Stimulated activated CD4-positive, alpha-beta T cell treated with anti-CD3 and anti-CD28 coated beads, Interleukin-15, amount 100 ng/mL, for 1 hour (primary cell): ENCODE measurements at regions not wholly inside any gene's neighbourhood (a gene's known extent, or its start where the extent isn't known, plus 50 kb on each side); places are given as distances from the start of the nearest gene placed in this dataset.

Source experiments
- DNase-seq, 2 donors: peaks; one replicate each; pipeline ENCODE4 v3.0.0-alpha.2; 2020; ENCODE audit warnings: low read depth in 1 of 2, low spot score in 1 of 2

DNA sequence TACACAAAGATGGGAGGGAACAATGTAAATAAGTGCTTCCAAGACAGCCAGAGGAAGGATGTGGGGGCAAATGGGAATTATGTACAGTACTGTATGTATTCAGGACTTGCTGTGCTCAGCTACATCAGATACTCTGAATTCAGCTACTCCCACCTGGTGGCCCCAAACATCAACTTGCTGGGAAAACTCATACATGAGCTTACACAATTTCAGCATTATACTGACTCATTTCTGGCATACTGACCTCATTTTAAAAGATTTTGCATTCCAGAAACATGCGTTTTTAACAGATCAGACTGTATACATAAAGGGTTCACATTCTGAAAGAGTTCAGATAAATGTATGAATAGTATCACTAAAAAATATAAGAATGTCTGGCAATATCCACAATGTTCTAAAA, 59.7 kb downstream of the GPX5 start:
- DNase-seq: no peak

DNA sequence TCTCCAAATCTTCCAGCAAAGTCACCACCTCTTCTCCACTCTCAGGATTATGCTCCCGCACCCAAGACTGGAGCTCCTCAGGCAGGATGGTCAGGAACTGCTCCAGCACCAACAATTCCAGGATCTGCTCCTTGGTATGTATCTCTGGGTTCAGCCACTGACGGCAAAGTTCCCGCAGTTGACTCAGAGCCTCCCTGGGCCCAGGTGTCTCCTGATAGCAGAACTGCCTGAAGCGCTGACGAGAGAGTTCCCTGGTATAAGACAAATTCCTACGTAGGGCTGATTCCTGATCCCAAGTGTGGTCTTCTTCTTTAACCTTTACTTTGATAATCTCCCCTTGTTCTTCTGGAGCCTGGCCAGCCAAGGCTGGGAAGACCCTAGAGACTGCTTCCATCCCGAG, 60.6 kb downstream of the GPX5 start:
- DNase-seq: no peak

DNA sequence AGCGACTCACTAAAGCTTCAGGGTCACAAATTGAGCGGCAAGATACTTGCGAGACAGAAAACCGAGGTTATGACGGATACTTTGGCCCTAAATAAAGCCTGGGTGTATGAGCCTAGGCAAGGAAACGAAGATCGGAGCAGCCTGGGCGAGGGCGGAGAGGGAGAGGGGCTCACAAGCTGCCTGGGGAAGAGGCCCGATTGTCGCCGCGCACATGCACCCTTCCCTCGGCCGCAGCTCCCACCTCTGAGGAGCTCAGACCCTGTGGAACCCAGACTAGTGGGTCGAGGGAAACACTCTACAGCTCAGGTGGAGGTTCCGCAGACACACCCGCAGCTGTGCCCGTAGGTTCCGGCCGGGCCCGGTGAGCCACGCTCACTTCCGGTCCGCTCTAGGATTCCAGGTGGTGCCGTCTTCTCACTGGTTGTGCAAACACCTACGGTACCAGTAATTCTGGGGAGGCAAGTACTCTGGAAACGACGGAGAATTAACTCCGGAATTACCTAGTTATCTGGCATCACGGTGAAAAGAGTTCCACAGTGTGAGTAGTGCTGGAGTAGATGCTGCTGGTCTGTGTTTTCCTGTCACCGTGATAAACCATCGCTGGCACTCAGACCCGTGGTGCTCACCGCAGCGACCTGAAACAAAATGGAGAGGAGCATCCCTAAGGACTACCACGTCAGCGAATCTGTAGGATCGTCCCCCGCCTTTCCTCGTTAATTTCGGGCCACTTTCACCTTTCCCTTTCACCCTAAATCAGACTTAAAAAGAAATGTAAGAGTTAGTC, 61.5 kb downstream of the GPX5 start:
- DNase-seq: peak; percentile 9 to 57

DNA sequence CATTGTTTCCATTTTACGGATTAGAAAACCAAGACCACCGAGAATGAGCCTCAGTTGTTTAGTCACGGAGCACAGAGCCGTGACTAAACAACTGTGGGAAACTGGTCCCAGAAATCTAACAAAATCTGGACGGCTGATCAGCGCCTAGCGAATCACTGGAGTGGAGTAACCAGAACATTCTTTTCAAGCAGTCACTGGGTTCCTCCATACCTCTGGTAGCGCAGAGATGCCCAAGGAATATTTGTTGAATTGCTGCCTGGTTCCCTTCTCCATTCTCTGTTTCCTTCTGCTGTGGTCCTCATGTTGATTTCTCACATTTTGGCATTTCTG, 62.0 kb downstream of the GPX5 start:
- no peak for DNase-seq

DNA sequence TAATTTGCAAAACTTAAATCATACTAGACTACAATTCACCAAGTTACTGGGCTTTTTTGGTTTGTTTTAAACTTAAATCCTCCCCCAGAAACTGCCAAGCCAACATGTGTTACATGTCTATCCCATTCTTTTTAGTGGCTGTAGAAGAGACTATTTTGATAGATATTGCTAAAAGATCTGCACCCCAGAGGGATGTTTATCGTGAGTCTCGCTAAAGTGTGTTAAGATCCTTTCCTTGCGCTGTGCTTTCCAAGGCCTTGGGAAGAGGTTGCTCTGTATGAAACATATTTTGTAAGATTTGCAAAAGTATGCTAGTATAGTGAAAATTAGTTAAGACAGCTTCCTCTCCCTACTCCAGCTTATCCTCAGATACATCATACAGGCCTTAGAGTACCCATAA, 63.0 kb downstream of the GPX5 start:
- no peak for DNase-seq

DNA sequence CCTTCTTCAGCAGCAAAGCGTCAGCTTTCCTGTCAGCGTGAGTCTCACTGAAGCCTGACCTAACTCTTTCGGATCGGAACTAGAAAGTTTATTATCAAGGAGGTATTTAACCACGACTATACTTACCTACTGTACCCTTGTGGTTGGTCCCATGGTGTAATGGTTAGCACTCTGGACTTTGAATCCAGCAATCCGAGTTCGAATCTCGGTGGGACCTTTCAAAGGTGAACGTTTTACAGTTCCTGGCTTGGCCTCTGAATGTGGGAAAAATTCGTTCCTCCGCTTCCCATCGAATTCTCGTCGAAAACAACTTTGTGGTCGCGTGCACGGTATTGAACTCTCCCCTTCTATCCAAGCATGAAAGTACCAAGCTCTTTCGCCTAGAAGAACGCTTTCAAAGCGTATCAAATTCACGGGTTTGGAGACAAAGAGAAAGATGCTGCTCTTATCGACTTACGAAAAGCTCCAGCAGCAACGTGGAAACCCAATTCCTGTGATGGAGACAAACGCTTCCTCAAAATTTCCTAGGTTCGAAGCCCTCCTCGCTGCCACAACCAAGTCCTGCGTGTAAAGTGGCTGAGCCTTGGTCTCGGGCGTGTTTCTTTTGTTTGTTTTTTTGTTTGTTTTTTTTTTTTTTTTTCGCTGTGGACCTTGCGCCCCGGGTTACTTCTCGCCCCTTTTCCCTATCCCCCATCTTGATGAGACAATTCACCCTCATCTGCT, 63.7 kb downstream of the GPX5 start:
- DNase-seq: peak in 1 of 2 donors; percentile 8

DNA sequence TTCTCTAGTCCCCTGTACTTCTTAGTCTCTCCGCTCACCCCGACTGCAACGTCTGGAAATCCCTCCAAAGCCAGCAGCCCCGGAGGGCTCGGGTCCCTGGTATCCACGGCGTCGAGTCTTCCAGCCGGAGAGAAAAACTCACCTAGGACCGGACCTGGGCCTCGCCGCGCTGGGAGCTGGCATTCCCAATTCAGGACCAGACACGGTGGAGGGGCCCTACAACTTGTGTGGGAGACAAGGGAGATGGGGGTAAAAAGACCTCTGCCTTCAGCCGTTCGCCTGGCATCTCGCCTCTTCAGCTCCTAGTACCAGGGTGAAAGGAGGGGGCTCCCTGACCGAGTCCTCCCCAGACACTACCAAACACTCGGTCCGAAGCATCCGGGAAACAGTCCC, 64.3 kb downstream of the GPX5 start:
- no peak for DNase-seq

DNA sequence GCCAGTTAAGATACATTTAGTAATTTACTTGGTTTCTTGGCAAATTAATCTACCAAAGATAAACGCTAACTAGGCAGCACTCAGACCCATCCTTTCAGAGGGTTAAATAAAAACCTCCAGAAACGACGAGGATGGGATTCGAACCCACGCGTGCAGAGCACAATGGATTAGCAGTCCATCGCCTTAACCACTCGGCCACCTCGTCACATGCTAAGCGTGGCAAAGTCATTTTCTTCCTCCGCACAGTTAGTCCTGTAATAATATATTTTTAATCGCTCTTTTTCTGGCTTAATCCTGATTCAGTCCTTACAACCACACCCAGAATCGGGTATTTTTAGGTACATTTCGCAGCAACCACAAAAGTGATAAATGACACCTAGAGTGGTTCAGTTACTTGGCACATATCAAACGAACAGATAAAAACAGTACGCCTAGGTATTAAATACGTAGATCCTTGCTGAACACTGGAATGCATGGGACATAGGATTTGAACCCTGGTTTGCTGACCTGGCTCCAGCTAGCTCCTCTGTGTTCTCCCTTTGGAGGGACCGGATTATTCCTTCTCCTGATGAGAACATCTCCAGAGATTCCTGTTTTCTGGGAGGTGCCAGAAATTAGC, 71.6 kb downstream of the GPX5 start:
- DNase-seq: peak in 1 of 2 donors; percentile 18

DNA sequence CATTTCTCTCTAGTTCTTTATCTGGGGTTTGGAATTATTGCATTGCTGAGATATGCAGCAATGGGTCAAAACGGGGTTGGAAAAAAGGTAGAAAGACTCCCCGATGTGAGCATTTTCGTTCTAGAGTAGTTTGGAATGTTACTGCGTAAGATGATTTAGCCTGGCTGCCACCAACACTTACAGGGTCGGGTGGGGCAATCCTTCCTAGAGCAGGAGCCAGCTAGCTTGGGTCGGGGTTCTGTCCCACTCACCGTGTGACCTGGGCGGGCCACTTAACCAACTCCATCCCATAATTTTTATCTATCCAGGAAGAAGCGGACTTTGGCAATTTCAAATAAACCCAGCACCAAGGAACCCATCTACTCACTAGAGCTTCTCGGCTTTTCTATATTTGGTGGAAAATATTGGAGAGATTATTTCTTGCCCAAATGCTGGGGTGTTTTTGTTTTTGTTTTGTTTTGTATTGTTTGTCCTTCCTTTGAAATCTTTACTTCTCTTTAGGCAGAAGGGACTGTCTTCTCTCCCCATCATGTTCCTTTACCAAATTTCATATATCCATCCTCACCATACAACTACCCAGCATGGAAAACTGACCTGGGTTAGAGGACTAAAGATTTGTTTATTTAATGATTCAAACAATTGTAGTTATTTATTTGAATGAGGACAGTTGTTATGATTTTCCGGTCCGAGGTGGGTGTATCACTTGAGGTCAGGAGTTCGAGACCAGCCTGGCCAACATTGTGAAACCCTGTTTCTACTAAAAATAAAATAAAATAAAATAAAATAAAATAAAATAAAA, 72.4 kb downstream of the GPX5 start:
- no peak for DNase-seq

DNA sequence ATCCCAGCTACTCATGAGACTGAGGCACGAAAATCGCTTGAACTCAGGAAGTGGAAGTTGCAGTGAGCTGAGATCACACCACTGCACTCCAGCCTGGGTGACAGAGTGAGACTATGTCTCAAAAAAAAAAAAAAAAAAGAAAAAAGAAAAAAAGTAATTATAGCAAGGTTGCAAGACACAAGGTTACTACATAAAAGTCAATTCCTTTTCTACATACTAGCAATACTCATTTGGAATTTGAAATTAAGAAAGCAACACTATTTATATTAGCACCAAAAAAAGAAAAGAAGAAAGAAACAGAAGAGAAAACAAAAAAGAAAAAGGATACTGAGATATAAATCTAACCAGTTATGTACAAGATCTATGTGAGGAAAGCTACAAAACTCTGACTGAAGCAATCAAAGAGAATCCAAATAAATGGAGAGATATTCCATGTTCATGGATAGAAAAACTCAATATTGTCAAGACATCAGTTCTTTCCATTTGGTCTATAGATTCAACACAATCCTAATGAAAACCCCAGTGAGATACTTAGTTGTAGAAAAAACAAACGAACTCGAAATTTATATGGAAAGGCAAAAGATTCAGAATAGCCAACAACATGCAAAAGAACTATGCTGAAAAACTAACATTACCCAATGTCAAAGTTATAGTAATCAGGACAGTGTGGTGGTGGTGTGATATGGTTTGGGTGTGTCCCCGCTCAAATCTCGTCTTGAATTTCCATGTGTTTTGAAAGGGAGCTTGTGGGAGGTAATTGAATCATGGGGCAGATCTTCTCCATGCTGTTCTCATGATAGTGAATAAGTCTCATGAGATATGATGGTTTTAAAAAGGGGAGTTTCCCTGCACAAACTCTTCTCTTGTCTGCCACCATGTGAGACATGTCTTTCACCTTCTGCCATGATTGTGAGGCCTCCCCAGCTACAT, 73.3 kb downstream of the GPX5 start:
- no peak for DNase-seq

DNA sequence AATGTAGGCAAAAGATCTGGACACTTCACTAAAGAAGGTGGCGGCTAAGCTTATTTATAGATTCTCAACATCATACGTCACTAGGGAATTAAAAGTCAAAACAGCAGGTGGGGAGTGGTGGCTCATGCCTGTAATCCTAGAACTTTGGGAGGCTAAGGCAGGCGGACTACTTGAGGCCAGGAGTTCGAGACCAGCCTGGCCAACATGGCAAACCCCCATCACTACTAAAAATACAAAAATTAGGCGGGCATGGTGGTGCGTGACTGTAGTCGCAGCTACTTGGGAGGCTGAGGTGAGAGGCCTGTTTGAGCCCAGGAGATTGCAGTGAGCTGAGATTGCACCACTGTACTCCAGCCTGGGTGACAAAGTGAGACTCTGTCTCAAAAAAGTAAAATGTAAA, 74.6 kb downstream of the GPX5 start:
- DNase-seq: no peak

DNA sequence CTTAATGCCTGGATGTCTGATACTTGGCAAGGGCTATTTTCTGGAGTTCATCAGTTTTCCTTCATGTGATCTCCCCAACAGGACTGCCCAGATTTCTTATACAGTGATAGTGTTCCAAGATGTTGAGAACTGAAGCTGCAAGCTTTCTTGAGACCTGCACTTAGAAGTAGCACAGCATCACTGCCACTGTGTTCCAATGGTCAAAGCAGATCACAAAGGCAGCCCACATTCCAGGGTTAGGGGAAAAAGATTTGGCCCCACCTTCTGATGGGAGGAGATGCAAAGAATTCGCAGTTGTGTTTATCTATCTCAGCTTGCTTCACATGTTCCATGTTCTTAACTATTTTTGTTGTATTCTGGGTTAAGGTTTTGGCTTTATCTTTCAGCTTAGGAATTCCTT, 78.2 kb downstream of the GPX5 start:
- DNase-seq: no peak

DNA sequence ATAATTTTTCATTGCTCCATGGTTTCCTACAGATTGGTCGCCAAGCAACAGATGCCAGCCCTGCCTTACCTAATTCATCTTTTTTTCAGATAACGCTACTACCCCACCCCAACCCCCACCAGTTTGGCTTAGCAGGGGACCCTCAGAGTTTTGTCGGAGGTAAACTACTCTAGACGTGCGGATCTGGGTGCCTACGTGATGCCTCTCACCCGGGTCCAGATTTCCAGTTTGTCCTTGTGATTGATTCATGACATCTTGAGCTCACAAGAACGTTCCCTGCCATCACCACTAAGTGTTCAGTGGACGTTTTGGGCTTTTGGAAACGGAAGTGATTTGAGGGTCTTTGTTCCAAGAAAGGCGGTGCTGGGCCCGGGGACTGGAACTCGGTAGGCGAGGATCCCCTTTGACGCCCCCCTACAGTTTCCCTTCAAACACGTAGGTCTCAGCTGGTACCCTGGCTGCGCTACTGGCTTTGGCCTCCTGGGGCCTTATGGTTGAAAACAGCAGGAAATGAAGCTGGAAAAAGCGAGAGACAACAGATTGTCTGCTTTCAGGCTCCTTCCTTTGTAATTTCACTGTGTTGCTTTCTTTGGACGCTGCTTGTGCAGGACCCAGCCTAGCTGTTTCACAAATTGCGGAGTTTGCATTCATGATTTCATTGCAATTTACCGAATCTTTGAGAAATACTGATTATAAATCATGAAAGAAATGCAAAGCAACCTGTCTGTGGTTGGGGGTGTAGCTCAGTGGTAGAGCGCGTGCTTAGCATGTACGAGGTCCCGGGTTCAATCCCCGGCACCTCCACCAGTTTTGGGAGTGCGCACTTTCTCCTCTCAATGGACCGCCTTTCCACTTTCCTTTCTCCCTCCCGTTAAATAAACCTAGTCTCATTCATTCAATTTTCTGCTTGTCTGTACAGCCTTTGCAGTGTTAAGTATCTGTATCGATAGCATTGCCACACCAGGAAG, 81.0 kb downstream of the GPX5 start:
- DNase-seq: peak in 1 of 2 donors; percentile 29

DNA sequence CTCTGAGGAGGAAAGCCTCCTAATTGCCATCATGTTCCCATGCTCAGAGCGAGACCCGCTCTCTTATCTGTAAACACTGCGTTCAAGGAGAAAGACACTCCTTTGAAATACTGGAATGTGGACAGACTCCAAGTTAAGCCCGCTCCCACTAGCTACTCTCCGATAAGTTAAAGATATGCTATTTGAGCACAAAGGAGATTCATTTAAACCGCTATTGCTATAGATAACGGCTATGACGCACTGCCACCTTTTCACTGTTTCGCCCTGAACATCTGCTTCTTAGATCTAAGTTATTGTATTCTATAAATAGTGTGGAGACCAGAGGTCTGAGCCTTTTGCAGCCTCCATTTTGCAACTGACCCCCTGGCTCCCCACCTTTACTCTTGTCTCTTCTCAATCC, 82.3 kb downstream of the GPX5 start:
- no peak for DNase-seq

DNA sequence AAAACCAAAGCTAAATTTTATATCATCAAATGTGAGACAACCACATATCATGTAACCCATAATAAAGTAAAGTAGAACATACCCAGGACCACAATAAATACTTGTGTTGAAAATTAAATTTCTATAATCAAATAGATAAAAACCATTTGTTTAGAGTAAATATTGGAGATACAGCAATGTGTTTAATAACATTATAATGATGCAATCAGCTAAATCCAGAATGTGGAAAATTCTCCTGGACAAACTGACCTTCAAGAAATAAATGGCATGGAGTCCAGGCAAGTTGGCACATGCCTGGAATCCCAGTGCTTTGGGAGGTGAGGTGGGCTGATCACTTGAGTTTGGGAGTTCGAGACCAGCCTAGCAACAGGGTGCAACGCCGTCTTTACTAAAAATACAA, 84.0 kb downstream of the GPX5 start:
- no peak for DNase-seq

DNA sequence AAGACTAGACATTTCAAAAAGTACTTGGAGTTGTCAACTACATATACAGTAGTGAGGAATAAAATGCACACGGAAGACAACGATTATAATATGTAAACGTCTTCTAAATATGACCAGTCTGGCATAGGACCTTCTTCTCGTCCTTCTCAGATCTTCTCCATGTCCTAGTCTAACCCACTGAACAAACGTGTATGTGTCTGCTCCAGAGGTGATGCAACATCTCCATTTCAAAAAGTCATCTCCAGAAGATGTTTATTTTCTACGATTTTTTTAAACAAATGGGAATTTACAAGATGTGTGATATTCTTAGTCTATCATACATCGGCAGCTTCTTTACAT, 89.9 kb downstream of the GPX5 start:
- no peak for DNase-seq

DNA sequence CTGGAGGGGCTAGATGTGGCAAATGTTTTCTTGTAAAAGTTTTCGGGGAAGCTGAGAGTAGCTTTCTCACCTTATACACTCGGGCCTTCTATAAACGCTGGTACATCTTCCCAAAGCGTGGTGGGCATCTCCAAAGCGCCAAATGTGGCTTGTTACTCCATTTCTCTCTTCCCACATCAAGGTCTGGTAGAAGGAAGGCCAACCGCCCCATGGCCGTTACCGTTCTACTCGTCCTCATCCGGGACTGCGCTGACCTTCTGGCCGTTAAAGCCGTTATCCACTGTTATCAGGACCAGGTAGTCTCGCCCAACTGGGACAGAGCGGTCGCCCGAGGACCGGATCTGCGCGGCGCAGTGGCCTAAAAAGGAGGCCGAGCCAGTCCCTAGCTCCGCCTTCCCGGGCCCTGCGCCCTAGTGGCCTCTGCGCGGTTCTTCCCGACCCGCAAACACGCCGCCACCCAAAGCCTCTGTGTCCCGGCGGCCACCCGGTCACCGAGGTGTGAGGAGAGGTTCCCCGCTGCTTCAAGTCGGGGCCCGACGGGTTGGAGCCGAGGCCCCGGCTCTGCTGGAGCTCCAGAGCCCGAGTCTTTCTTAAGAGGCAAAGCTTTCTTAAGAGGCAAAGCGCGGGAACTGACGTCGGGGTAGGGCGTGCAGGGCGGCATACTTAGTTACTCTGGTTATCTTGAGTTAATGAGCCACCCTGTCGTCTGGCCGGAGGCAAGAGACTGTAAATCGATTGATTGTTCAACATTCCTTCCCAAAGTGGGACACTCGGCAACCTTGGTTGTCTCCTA, 90.5 kb downstream of the GPX5 start:
- no peak for DNase-seq

DNA sequence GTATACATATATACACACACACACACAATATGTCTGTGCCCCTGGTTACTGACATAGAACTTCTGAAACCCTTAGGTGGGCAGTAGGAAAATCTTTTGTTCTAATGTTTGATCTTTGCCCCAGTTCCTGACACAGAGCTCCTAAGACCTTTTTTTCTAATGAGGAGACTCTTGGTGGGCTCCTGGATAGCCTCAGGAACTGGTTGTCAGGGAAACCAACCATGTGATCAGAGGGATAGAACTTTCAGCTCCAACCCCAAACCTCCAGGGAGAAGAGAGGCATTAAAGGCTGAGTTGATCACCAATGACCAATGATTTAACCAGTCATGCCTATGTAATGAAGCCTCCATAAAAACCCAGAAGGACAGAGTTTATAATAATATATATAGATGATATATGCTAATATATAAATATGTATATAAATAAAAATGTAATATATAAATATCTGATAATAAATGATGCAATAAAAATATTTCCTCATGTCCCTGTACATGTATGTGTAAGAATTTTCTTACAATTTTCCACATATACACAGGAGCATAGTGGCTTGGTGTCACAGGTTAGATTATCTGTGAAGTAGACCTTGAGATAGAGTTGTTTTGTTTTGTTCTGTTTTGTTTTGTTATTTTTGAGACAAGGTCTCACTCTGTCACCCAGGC, 93.3 kb downstream of the GPX5 start:
- no peak for DNase-seq
